NCI-H524 (cell line): ENCODE measurements at regions not wholly inside any gene's neighbourhood (a gene's known extent, or its start where the extent isn't known, plus 50 kb on each side); places are given as distances from the start of the nearest gene placed in this dataset.

Source experiments
- DNase-seq, 2 experiments: peaks; one replicate each; lab custom pipeline; 2025; lab: John Stamatoyannopoulos, UW

GRCh38 chr15:25051399-25052154 is 96.8 kb downstream of the SNRPN start:
- no peak for DNase-seq

DNA sequence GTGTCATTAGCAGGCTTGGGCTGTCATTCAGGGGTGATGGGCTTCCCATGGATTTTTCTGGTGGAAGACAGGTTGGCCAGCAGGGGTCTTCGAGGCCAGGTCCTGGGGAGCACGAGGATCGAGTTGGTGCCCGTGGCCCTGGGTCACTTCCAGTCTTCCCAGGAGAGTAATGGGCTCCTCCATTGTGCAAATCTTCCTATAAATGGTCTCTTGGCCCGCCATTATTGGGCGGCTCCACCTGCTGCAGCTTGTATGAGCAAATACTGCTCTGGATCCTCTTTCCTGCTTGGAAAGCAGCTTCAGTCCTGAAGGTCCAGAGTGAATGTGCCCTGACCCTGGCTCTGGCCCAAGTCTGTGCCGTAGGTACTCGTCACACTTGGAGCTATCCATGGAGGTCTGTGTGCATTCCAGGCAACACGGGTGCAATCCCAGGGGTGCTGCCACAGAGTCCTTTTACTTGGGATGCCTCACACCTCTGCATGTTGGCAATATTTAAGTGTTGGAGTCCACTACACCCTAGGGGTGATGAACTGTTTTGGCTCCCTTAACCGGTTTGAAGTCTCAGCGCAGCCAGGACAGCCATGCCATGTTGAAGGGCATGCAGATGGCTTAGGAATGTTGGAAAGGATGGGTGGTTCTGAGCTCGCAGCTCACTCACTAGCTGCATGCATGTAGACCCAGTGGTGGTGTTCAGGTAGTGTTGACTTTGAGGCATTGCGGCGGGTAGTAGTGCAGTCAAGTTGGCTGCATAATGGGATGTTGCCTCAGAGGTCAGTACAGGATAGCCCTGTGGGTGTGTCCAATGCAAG is 97.6 kb downstream of the SNRPN start:
- no peak for DNase-seq

GRCh38 chr15:25053000-25053815 is 98.4 kb downstream of the SNRPN start:
- no peak for DNase-seq

GRCh38 chr15:25054329-25054728 is 99.5 kb downstream of the SNRPN start:
- DNase-seq = no peak

GRCh38 chr15:25054943-25055342 is 100.2 kb downstream of the SNRPN start:
- DNase-seq = no peak

DNA sequence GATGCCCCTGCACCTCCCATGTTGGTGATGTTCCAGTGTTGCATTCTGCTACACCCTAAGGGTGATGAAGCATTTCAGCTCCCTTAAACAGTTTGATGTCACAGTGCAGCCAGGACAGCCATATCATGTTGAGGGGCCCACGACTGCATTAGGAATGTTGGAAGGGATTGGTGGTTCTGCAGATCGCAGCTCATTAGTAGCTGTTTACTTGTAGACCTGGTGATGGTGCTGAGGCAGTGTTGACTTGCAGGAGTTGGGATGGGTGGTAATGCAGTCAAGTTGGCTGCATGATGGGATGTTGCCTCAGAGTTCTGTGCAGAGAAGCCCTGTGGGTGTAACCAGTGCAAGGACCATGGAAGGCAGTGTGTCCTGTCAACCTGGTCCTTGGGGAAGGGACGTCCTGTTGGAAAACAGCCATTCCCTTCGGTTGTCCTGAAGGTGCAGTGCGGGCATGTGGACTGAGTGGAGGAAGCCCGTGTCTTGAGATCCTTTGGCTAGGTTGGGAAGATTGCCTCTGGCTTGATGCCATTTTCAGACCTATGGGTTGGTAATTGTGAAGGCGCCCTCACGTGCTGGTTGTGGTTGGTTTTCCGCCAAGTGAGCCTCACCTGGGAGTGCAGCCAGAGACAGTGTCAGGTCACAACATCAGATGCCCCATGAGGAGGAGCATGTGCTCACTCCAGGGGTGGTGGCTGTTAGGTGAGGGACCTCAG is 100.7 kb downstream of the SNRPN start:
- no peak for DNase-seq

- DNase-seq = no peak
These were observed 102.0 kb downstream of the SNRPN start for GRCh38 chr15:25056484-25057425.

GRCh38 chr15:25057574-25057973 is 102.8 kb downstream of the SNRPN start:
- DNase-seq = no peak

DNA sequence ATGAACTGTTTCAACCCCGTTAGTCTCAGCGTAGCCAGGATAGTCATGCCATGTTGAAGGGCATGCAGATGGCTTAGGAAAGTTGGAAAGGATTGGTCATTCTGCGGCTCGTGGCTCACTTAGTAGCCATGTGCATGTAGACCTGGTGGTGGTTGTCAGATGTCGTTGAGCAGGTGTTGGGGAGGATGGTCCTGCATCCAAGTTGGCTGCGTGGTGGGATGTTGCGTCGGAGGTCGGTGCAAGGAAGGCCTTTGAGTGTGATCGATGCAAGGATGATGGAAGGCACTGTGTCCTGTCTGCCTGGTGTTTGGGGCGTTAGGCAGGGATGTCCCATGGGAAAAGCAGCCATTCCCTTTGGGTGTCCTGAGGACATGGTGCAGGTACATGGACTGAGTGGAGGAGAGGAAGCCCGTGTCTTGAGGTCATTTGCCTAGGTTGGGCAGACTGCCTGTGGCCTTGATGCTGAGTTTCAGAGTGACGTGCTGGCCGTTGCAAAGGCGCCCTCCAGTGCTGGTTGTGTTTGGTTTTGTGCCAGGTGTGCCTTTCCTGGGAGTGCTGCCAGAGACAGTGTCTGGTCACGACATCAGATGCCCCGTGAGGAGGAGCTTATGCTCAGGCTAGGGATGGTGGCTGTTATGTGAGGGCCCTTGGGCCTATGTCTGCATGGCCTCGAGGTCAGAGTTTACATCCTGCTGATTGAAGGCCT is 103.4 kb downstream of the SNRPN start:
- no peak for DNase-seq

DNA sequence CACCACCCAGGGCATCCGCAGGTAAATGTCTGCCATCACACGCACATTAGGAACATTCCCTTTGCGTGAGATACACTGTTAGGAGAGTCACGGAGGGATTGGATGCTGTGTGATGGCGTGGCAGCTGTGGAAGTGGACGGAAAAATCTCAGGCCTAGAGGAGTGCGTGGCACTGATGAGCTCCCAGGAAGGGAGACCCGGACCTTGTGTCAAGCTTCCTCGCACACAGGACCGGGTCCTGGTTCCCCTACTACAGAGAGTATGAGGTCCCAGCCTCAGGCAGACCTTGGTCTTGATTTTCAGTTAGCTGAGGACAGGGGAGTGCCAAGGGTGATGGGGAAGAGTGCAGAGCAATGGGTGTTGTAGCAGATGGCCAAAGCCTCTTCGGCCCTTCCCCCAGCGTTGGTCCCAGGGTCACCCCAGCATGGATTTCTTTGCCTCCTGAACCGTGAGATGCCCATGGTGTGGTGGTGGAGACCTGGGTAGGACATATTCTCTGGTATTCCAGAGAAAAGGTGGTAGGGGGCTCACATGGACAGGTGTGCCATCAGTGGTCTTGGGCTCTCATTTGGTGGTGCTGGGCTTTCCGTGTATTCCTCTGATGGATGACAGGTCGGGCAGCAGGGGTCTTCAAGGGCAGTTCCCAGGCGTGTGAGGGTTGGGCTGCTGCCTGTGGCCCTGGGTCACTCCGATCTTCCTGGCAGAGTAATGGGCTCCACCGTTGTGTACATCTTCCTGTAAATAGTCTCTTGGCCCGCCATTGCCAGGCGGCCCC is 105.1 kb downstream of the SNRPN start:
- no peak for DNase-seq

GRCh38 chr15:25060472-25060803 is 105.7 kb downstream of the SNRPN start:
- no peak for DNase-seq

GRCh38 chr15:25060996-25061620 is 106.3 kb downstream of the SNRPN start:
- no peak for DNase-seq

DNA sequence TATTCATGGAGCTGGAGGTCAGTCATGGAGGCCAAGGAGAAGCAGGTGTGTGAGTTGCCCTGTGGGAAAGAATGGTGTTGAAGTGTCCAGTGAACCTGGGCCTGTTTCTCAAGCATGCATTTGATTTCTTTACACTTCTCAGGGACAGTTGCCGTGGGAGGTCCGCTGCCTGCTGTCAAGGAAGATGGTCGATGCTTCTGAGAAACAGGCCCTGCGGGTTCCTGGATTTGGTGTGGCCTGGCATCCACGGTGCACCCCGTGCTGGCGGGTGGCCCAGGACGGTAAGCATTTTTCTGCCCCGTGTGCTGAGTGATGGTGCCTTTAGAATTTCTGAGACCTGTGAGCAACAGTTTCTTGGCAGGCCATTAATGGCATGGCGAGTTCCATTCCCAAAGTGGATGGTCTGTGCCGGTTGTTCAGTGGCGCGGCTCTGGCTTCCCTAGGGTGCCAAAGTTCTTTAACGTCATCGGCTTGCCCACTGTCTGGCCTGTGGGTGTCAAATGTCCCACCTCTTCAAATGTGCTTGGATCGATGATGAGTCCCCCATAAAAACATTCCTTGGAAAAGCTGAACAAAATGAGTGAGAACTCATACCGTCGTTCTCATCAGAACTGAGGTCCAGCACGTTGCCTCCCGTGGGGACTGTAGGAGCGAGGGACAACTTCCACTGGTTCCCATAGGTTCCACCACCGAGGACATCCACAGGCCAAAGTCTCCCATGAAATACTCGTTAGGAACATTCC is 107.2 kb downstream of the SNRPN start:
- DNase-seq = no peak

DNA sequence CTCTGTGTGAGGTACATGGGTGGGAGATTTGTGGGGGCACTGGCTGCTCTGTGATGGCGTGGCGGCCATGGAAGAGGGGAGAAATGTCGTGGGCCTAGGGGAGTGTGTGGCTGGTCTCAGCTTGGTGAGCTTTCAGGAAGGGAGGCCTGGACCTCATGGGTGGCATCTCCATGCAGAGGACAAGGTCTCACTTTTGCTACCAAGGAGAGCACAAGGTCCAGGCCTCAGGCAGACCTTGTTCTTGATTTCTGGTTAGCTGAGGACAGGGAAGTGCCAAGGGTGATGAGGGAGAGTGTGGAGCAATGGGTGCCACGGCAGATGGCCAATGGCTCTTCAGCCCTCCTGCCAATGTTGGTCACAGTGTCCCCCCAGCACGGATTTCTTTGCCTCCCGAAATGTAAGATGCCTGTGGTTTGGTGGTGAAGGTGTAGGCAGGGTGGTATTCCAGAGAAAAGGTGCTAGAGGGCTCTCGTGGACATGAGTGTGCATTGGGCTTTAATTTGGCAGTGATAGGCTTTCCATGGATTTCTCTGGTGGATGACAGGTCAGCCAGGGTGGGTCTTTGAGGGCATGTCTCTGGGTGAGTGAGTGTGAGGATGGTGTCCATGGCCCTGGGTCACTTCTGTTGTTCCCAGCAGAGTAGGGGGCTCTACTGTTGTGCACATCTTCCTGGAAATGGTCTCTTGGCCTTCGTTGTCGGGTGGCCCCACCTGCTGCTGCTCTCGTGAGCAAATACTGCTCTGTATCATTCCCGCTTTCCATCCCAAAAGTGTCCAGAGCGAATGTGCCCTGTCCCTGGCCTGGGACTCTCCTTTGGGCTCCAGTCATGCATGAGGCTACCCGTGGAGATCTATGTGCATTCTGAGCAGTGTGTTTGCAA is 108.0 kb downstream of the SNRPN start:
- no peak for DNase-seq

DNA sequence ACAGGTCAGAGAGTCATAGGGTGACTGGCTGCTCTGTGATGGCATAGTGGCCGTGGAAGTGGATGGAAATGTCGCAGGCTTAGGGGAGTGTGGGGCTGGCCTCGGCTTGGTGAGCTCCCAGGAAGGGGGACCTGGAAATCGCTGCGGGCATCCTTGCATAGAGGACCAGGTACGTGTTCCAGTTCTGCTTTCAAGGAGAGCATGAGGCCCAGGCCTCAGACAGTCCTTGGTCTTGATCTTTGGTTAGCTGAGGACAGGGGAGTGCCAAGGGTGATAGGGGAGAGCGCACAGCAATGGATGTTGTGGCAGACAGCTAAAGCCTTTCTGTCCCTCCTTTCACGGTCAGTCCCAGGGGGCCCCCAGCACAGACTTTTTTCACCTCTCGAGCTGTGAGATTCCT is 110.5 kb downstream of the SNRPN start:
- DNase-seq = no peak

DNA sequence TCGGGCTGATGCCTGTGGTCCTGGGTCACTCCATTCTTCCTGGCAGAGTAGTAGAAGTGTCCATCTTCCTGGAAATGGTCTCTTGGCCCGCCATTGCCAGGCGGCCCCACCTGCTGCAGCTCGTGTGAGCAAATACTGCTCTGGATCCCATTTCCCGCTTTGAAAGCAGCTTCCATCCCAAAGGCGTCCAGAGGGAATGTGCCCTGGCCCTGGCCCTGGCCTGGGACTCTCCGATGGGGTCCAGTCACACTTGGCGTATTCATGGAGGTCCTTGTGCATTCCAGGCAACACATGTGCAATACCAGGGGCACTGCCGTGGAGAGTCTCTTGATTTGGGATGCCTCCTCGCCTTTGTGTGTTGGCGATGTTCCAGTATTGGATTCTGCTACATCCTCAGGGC is 111.1 kb downstream of the SNRPN start:
- no peak for DNase-seq

DNA sequence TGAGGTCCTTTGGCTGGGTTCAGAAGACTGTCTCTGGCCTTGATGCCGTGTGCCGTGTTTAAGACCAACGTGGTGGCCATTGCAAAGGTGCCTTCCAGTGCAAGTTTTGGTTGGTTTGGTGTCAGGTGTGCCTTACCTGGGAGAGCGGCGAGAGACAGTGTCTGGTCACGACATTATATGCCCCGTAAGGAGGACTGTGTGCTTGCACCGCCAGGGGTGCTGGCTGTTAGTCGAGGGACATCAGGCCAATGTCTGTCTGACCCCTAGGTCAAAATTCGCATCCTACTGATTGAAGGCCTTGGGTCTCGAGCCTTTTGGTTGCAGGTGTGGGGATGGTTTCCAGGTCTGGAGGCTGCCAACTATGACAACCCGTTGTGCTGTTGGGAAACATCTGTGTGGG is 111.9 kb downstream of the SNRPN start:
- no peak for DNase-seq
